Mesenchymal stem cell (in vitro differentiated cells and primary cell): ENCODE measurements at regions not wholly inside any gene's neighbourhood (a gene's known extent, or its start where the extent isn't known, plus 50 kb on each side); places are given as distances from the start of the nearest gene placed in this dataset.
"Not testable (repeated sequence)": the region's sequence is repeated elsewhere in the genome, so short reads cannot be mapped to it uniquely, and the experiment has no call there.

Experiments
- DNase-seq: peaks from one replicate; pipeline ENCODE4 v3.0.0-alpha.2; 2013
- H2AFZ ChIP-seq: one replicate; pipeline ENCODE4 v1.6.1; 2013; ENCODE audit warnings: low read depth, mild to moderate bottlenecking, control low read depth, inconsistent platforms, low read length, moderate library complexity
- H2AK5ac ChIP-seq: 2 replicates; pipeline ENCODE4 v1.6.1; 2013; ENCODE audit warnings: low read length, moderate library complexity, mild to moderate bottlenecking, inconsistent platforms; ENCODE audit not compliant: severe bottlenecking
- H2BK120ac ChIP-seq: one replicate; pipeline ENCODE4 v1.6.1; 2013; ENCODE audit warnings: low read depth, mild to moderate bottlenecking, inconsistent platforms, low read length, moderate library complexity
- H2BK12ac ChIP-seq, 2 experiments: one replicate each; pipeline ENCODE4 v1.6.1; 2013; ENCODE audit warnings: inconsistent platforms in 2 of 2, low read length in 2 of 2, mild to moderate bottlenecking in 2 of 2, moderate library complexity in 2 of 2, control low read depth in 1 of 2
- H2BK15ac ChIP-seq: one replicate; pipeline ENCODE4 v1.6.1; 2013; ENCODE audit warnings: mild to moderate bottlenecking, low read depth, inconsistent platforms; ENCODE audit not compliant: poor library complexity, severe bottlenecking
- H2BK5ac ChIP-seq: 2 replicates; pipeline ENCODE4 v1.6.1; 2013; ENCODE audit warnings: low read depth, mild to moderate bottlenecking, low read length, control low read depth, inconsistent platforms; ENCODE audit not compliant: poor library complexity, severe bottlenecking
- H3K14ac ChIP-seq, 2 experiments: one replicate each; pipeline ENCODE4 v1.6.1; 2013; ENCODE audit warnings: inconsistent platforms in 2 of 2, low read length in 2 of 2, control low read depth in 1 of 2, mild to moderate bottlenecking in 1 of 2, moderate library complexity in 1 of 2
- H3K18ac ChIP-seq, 2 experiments: one replicate each; pipeline ENCODE4 v1.6.1; 2013; ENCODE audit warnings: inconsistent platforms in 2 of 2, low read length in 2 of 2, control low read depth in 1 of 2, low read depth in 1 of 2, mild to moderate bottlenecking in 1 of 2
- H3K23ac ChIP-seq, 2 experiments: one replicate each; pipeline ENCODE4 v1.6.1; 2013; ENCODE audit warnings: inconsistent platforms in 2 of 2, low read length in 2 of 2, mild to moderate bottlenecking in 2 of 2, moderate library complexity in 2 of 2, control low read depth in 1 of 2
- H3K27ac ChIP-seq: 2 replicates; pipeline ENCODE4 v1.5.1; 2013; ENCODE audit warnings: mild to moderate bottlenecking, moderate library complexity, low read length, control low read depth, inconsistent platforms; ENCODE audit not compliant: poor library complexity, severe bottlenecking
- H3K27me3 ChIP-seq, 2 experiments: 2 replicates each; pipeline versions ENCODE4 v1.6.1 to v1.7.0; 2013; ENCODE audit warnings: low read length in 2 of 2, mild to moderate bottlenecking in 2 of 2, moderate library complexity in 2 of 2, control low read depth in 1 of 2, inconsistent platforms in 1 of 2; ENCODE audit not compliant: control insufficient read depth in 1 of 2, insufficient read depth in 1 of 2
- H3K36me3 ChIP-seq, 2 experiments: 2 replicates each; pipeline versions ENCODE4 v1.6.1 to v1.7.0; 2013; ENCODE audit warnings: low read length in 2 of 2, control low read depth in 1 of 2, inconsistent platforms in 1 of 2, low read depth in 1 of 2, mild to moderate bottlenecking in 1 of 2; ENCODE audit not compliant: insufficient read depth in 2 of 2, control insufficient read depth in 1 of 2
- H3K4ac ChIP-seq, 2 experiments: one replicate each; pipeline ENCODE4 v1.6.1; 2013; ENCODE audit warnings: inconsistent platforms in 2 of 2, low read length in 2 of 2, mild to moderate bottlenecking in 2 of 2, moderate library complexity in 2 of 2, control low read depth in 1 of 2, low read depth in 1 of 2
- H3K4me1 ChIP-seq: 2 replicates; pipeline ENCODE4 v1.6.1; 2013; ENCODE audit warnings: low read depth, low read length, control low read depth; ENCODE audit not compliant: control insufficient read depth, insufficient read depth
- H3K4me2 ChIP-seq: 2 replicates; pipeline ENCODE4 v1.6.1; 2013; ENCODE audit warnings: low read length, mild to moderate bottlenecking, inconsistent platforms; ENCODE audit not compliant: poor library complexity, severe bottlenecking
- H3K4me3 ChIP-seq, 2 experiments: 2 replicates each; pipeline versions ENCODE4 v1.5.1 to v1.7.0; 2013; ENCODE audit warnings: low read length in 2 of 2, mild to moderate bottlenecking in 2 of 2, control low read depth in 1 of 2, low read depth in 1 of 2; ENCODE audit not compliant: insufficient read depth in 1 of 2
- H3K79me1 ChIP-seq: replicated peaks from 2 replicates; pipeline ENCODE4 v1.6.1; 2013; ENCODE audit warnings: mild to moderate bottlenecking, control low read depth, low read length, inconsistent platforms; ENCODE audit not compliant: poor library complexity, severe bottlenecking
- H3K9ac ChIP-seq: 2 replicates; pipeline ENCODE4 v1.7.0; 2013; ENCODE audit warnings: mild to moderate bottlenecking, low read length, moderate library complexity
- H3K9me3 ChIP-seq: 2 replicates; pipeline ENCODE4 v1.7.0; 2013; ENCODE audit warnings: mild to moderate bottlenecking, low read length; ENCODE audit not compliant: control insufficient read depth
- H4K8ac ChIP-seq: one replicate; pipeline ENCODE4 v1.6.1; 2013; ENCODE audit warnings: inconsistent platforms, mild to moderate bottlenecking, low read length, moderate library complexity
- H4K91ac ChIP-seq: one replicate; pipeline ENCODE4 v1.6.1; 2013; ENCODE audit warnings: mild to moderate bottlenecking, low read length, inconsistent platforms
- WGBS: methylation state at CpG from one replicate; pipeline ENCODE4 v1.1.7; 2013; ENCODE audit warnings: mixed read lengths; 5-methylcytosine and 5-hydroxymethylcytosine counted together

DNA sequence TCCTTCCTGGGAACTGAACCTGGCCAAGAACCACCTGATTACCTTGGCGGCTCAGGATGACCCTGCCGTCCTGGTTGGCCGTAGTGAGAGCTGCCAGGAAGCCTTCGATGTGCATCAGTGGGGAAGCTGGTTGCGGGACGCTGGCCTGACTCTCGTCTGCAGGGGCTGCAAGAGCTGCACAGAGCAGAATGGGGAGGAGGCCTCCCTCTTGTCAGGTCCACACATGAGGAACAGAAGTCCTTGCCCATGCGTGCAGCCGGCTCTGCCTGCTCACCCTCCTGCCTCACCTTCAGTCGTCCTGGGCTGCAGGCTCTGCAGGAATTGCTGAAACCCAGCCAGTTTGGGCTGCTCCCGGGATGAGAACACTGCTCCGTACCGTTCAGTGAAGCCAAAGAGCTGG, 182.3 kb downstream of the KLRB1 start:
- 97% methylated on average over 5 of the region's 13 CpGs for WGBS
- not testable (repeated sequence) for H3K79me1 ChIP-seq, H3K4me2 ChIP-seq, H3K4ac ChIP-seq, H3K23ac ChIP-seq, H3K18ac ChIP-seq, H2BK120ac ChIP-seq, H3K27me3 ChIP-seq, H4K8ac ChIP-seq, H3K4me1 ChIP-seq, H3K9ac ChIP-seq, H2AFZ ChIP-seq, H3K27ac ChIP-seq, H2BK12ac ChIP-seq, H3K4me3 ChIP-seq, H3K9me3 ChIP-seq, DNase-seq, H2BK15ac ChIP-seq, H3K36me3 ChIP-seq, H2BK5ac ChIP-seq, H2AK5ac ChIP-seq, H4K91ac ChIP-seq, H3K14ac ChIP-seq

DNA sequence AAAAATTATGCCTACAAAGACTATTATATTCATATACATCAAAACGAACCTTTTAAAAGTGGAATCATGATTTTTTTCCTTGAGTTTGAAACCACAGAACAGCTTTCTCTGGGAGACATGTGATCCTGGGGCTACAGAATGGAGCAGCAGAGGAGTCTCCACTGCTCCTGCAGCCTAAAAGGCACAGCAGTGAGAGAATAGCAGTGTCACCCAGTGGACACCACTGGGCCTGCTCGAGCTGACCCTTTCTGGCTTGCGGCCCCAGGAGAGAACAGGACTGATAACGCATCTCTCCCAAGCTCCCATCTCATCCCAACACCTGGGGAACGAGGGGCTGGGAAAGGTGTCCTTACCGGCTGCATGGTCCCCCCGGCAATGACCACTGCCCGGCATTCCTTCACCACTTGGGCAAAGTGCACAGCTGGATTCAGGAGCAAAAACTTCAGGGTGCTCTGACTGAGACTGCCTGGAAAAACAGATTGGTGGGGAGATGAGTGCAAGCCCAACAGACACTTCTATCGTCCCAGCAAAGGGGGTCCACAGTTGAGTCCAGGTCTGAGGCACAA, 183.5 kb downstream of the KLRB1 start:
- H3K9ac ChIP-seq, H3K27ac ChIP-seq, H3K9me3 ChIP-seq, H4K8ac ChIP-seq, H3K4me2 ChIP-seq, H2BK5ac ChIP-seq, H2BK15ac ChIP-seq, H3K4me3 ChIP-seq, H2AK5ac ChIP-seq, H4K91ac ChIP-seq, H3K36me3 ChIP-seq, H3K27me3 ChIP-seq, H3K18ac ChIP-seq, H3K4ac ChIP-seq, H2BK12ac ChIP-seq, H2BK120ac ChIP-seq, H3K14ac ChIP-seq, DNase-seq, H3K4me1 ChIP-seq, H3K23ac ChIP-seq, H3K79me1 ChIP-seq, H2AFZ ChIP-seq: not testable (repeated sequence)
- 93% methylated on average over 6 of the region's 9 CpGs for WGBS

DNA sequence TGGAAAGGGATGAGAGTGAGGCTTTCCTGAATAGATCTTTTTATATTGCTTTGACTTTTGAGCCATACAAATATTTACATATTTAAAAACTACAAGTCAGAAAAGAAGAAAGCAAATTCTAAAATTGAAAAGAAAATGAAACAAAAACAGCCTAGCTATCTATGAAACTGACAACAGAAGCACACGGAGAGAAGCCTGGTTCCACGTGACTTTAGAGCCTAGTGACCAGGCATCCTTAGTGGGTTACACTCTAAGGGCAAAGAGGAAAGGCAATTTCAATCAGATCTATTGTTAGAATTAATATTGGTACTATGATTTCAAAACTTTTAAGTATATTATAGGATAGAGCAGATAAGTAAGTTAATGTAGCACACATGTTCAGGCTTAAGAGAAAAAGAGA, 185.0 kb downstream of the KLRB1 start:
- not testable (repeated sequence) for H3K18ac ChIP-seq, H2AFZ ChIP-seq, H4K91ac ChIP-seq, H3K36me3 ChIP-seq, H3K27me3 ChIP-seq, H2BK15ac ChIP-seq, H2BK120ac ChIP-seq, H2AK5ac ChIP-seq, H3K4me2 ChIP-seq, H3K4ac ChIP-seq, H2BK5ac ChIP-seq, H3K4me1 ChIP-seq, DNase-seq, H2BK12ac ChIP-seq, H3K9ac ChIP-seq, H3K4me3 ChIP-seq, H3K27ac ChIP-seq, H3K14ac ChIP-seq, H3K23ac ChIP-seq, H3K79me1 ChIP-seq, H3K9me3 ChIP-seq, H4K8ac ChIP-seq
- no CpG with 5 or more reads among the region's 2 CpGs for WGBS

GRCh38 chr12:9421520-9422086, 186.1 kb downstream of the KLRB1 start:
- not testable (repeated sequence) for H2BK15ac ChIP-seq, H2BK120ac ChIP-seq, H2AFZ ChIP-seq, DNase-seq, H3K4me1 ChIP-seq, H4K91ac ChIP-seq, H2BK5ac ChIP-seq, H3K36me3 ChIP-seq, H3K27me3 ChIP-seq, H4K8ac ChIP-seq, H2BK12ac ChIP-seq, H3K79me1 ChIP-seq, H3K4me3 ChIP-seq, H3K9me3 ChIP-seq, H3K27ac ChIP-seq, H3K9ac ChIP-seq, H3K14ac ChIP-seq, H3K4me2 ChIP-seq, H3K4ac ChIP-seq, H3K23ac ChIP-seq, H2AK5ac ChIP-seq, H3K18ac ChIP-seq
- no CpG with 5 or more reads among the region's 18 CpGs for WGBS
